NCI-H82 (cell line): ENCODE measurements at regions not wholly inside any gene's neighbourhood (a gene's known extent, or its start where the extent isn't known, plus 50 kb on each side); places are given as distances from the start of the nearest gene placed in this dataset.
"Not testable (repeated sequence)": the region's sequence is repeated elsewhere in the genome, so short reads cannot be mapped to it uniquely, and the experiment has no call there.

Source experiments
- DNase-seq: peaks from one replicate; lab custom pipeline; 2025; lab: John Stamatoyannopoulos, UW

DNA sequence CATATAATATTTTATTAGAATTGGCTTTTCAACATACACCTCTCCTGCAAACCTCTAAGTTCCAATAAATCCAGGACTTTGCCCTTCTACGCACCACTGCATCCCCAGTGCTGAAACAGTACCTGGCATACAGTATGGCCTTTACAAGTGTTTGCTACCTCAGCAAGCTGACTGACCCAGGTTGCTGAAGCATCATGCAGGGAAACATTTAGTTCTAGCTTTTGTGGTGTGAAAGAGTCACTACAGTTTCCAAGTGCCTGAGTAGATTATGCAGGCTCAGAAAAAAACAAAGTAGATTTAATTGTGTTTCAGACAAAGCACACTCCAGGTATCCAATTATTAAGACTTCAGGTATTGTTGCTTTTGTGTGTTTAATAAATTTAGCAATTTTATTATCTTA lies 614.2 kb upstream of the NRSN1 start:
- DNase-seq: no peak

DNA sequence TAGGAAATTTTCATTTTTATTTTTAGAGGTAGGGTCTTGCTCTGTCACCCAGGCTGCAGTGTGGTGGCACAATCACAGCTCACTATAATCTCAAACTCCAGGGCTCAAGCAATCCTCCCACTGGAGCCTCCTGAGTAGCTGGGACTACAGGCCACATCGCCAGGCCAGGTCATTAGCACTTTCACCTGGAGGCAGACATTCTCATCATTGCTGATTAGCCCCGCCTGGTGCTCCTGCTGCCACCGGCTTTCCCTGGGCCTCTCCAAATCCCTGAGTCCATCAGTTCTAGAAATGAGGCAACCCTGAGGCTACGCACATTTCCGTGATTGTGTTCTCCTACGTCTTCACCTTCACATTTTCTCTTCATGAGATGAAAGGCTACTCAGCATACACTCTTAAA lies 607.7 kb upstream of the NRSN1 start:
- DNase-seq: no peak

DNA sequence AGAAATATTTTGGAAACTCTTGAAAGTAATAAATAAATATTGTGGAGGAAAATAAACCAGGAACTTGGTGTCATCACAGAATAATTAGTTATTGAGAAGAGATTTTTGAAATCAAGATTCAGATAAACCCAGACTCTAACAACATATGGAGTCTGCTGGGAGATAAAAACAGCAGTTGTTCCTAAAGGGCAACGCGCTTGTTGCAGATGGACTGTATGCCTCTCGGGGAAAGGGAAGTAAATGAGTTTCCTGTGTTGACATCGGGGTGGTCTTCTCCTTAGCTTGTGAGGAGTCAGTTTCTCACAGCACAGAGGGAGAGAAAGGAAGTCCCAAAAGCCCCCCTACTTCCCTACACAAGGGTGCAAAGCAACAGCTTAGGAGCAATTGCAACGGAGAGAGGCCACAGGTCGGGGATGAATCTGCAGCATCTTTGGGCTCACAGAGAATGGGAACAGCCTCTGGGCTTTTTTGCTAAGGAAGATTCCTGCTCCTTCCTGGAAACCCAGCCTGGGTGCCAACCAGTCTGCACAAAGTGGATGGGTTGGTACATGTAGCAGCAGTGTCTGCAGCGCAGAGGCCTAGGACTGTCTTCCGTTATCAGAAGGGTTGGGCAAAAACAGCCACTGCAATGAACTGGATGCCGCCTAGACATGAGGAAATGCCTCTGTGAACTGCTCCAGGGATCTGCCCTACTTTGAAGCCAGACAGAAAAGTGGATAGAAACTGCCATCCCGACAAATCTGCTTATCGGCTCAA lies 603.0 kb upstream of the NRSN1 start:
- peak; percentile 91 for DNase-seq

DNA sequence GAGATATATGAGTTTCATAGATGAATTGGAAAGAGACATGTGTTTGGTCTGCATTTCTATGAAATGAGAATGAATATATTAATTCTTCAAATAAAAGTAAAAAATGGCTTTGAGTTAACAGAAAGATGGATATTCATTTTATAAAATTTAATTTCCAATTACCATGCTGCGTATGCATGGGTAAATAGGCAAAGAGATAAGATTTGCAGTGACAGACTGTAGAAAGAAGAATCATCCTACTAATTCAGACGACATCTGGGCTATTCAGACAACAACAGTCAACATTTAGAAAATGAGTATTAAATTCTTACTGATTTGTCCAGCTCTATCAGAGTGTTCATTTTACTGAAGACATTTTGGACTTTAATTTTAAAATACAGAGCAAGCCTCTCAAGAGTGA lies 602.2 kb upstream of the NRSN1 start:
- peak; percentile 71 for DNase-seq

DNA sequence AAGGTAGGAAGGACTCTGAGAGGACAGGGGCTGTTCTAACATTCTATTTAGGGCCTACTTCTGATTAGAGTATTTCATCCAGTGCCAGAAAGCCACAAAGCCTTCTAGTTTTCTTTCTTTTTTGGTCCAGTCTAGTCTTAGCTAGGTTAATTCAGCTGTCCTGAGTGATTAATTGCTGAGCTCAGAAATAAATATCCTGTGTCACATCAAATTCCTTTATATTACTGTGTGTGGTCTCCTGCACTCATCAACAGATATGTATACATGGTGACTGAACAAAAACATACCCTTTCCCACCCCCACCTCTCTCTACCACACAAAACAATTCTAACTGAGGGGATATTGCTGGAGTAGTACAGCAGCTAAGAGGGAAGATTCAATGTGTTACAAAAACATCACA lies 601.5 kb upstream of the NRSN1 start:
- DNase-seq: peak; percentile 34

DNA sequence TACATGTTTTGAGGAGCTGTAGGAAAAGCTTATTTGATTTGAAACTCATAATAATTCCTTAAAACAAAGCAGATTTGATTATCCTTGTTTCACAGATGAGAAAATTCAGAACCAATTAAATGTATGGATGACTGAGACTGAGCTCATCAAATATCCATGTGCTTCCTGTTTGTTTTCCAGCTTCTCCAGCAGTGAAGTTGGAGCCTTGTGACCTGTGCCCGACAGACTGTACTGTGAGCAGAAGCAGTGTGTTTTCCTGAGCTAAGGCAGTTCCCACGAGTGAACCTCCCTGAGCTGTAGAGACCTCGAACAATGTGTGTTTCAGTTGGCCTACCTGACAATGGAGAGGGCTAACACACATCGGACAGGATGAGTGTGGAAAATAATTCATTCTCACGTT lies 599.5 kb upstream of the NRSN1 start:
- DNase-seq: no peak

DNA sequence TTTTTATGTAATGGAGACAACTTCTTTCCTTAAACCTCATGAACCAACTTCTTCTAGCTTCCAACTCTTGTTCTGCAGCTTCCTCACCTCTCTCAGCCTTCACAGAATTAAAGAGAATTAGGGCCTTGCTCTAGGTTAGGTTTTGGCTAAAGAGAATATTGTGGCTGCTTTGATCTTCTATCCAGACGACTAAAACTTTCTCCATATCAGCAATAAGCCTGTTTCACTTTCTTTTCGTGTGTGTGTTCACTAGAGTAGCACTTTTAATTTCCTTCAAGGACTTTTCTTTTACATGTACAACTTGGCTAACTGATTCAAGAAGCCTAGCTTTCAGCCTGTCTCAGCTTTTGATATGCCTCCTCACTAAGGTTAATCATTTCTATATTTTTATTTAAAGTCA lies 596.1 kb upstream of the NRSN1 start:
- no peak for DNase-seq

DNA sequence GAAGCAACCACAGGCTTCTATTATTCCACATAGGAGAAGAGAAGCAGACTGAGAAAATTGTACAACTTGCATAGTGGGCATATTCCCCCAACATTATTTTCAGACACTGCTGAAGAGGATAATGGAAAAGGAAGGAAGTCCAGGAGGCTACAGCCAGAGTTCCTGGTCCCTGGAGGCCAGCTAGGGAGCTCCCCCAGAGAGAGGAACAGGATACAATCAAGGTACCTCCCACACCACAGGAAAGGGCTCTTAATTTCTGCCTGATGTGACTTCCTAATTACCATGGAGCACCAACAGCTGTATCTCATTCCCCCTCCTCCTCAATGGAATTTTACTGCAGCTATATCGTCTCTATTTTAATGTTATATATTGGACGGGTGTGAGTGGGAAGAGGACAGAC lies 594.3 kb upstream of the NRSN1 start:
- DNase-seq: no peak

DNA sequence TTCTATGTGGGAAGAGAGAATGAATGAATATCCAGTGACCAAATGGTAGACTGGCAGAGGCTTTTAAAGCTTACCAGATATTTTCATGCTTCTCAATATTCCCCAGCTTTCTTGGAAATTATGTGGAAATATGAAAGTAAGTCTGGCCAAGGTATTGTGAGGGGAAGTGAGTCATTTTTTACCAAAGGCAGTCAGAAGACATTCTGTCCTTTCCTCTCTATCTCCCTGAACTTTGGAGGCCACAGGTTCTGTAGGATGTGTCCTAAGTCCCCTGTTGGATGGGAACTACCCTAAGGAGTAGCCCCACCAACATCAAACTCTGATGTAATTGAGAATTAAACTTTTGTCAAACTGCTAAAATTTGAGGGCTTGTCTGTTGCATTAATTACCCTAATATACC lies 593.8 kb upstream of the NRSN1 start:
- DNase-seq: no peak

DNA sequence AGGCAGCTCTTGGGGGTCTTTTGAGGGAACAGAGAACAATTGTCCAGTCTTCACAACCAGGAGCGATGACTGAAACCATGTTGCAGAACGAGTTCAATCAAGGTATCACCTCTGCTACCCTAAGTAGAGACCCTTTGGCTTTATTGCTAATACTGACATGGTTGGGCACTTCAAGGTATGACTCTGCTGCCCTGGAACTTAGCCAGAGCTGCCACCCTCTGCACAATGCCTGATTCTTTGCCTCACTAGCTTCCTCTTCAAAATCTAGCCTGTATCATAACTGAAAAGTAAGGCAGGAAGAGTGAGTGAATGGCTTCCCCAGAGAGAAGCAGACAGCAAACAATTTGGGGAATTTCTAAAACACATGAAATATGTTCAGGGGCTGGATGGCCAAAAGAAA lies 592.7 kb upstream of the NRSN1 start:
- no peak for DNase-seq

DNA sequence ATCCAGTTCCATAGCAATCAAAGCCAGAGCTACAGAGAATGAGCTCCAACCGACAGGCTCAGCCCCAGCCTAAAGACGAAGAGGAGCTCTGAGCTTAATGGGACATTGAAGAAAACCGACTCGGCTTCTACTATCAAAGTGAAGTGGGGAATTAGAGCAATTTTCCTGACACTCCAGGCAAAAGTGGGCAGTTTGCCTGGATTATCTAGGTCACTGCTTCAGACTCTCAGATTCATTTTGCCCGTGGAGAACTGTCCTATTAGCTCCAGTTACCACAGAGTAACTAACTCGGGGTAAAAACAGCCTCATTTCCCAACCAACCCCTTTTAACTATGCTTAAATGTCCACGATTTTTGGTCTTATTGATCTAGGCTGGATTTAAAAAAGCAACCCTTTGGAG lies 592.1 kb upstream of the NRSN1 start:
- DNase-seq: no peak

DNA sequence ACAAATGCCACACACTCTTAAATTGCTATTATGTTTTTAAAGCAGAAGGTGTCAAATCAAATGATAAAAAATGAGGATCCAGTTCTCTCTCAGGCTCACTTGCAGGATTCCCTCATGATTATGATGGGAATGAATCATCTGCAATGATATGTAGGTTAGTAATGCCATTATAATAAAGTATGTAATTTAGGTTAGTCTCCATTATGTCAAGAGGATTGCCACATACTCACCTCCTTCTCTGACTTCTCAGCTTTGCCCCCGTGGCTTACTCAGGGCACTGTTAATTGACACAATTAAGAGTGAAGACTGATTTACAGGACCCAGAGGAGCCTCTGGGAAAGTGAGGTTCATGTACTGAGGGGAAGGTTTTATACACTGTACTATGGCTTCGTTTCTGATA lies 591.7 kb upstream of the NRSN1 start:
- DNase-seq: no peak

DNA sequence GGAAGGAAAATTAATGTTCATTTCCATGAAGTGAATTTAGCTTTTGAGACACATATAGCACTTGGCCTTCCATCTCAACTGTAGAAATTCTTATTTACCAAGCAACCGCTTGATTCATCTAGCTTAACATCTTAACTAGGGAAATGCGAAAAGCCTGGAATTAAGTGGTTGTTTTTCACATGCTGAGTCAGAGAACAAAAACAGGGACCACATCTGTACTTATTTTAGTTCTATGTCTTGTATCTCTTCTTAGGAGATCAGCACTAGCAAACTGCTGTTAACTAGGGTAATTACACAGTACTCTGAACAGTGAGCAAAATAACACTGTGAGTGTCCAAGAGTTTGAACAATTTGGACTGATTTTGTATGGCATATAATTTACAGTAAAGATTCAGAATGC lies 590.9 kb upstream of the NRSN1 start:
- no peak for DNase-seq

DNA sequence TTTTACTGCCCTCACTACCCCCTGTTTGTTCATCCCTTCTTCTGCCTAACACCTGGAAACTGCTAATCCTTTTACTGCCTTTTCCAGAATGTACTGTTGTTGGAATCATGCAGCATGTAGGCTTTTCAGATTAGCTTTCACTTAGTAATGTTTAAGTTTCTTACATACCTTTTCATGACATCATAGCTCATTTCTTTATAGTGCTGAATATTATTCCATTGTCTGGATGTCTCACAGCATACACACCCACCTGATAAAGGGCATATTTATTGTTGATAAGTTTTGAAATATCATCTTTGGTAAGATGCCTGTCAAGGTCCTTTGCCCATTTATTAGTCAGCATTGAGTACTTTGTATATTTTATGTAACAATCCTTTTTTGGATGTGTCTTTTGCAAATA lies 588.2 kb upstream of the NRSN1 start:
- no peak for DNase-seq

DNA sequence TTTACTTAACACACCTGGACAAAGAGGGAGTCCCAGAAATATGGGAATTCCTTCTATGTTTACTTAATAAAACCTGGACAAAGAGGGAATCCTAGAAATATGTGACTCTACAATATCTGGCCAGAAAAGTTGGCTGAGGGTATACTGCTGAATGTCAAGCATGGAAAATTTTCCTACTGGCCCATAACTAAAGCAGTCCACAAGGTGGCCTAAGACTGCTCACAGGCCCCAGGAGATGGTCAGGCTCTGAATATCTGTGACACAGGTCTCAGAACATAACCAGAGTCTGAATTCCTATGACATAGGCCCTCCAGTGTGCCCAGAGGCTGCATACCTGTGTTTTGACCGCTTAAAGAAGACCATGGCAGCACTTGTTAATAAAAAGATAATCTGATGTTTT lies 578.2 kb upstream of the NRSN1 start:
- DNase-seq: peak; percentile 53

DNA sequence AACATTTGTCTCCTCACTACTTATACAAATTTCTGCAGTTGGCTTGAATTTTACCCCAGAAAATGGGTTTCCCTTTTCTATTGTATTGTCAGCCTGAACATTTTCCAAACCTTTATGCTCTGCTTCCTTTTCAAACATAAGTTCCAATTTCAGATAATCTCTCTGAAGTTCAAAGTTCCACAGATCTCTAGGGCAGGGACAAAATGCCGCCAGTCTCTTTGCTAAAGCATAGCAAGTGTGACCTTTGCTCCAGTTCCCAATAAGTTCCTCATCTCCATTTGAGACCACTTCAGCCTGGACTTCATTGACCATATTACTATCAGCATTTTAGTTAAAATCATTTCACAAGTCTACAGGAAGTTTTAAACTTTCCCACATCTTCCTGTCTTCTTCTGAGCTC lies 571.1 kb upstream of the NRSN1 start:
- not testable (repeated sequence) for DNase-seq

DNA sequence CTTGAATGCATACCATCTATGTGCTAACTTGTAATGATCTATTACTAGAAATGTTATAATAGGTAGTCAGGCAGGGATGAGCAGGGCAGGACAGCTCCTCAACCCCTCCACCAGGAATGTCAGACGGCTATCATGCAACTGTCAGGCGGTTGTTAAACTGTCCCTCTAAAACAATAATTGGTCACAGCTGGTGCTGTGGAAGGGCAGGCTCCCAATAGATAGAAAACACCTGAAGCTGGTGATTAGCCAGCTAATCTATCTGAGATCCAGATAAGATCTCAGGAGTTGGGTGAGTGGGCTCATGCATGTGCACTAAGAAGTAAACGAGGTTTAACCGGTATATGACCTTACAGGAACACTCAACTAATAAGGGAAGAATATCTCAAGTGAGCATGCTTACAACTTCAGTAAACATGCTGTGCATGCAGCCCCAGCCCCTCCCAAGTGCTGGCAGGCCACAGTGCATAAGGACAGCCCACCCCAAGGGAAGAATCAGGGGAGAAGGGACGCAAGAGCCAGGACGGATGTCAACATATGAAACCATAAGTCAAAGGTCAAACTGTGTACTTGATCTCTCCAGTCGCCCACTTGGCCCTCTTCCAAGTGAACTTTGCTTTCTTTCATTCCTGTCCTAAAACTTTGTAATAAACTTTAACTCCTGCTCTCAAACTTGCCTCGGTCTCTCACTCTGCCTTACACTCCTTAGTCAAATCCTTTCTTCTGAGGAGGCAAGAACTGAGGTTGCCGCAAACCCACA lies 566.2 kb upstream of the NRSN1 start:
- peak; percentile 71 for DNase-seq

DNA sequence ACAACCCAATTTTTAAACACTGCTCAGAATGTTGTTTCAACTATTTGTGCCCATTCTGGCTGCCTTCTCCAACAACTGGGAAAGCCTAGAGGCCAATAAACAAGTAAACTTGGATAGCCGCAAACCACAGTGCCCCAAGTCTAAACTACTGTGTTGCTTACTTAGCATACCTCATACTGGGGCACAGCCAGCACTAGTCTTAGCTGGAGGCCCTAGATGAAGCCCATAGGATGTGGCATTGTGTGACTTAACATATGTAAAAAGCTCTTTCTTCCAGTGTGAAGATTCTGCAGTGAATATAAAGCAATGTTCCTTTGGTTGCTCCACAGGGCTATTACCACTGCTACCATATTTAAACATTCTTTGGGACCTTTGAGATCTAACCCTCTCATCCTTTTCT lies 564.3 kb upstream of the NRSN1 start:
- no peak for DNase-seq

DNA sequence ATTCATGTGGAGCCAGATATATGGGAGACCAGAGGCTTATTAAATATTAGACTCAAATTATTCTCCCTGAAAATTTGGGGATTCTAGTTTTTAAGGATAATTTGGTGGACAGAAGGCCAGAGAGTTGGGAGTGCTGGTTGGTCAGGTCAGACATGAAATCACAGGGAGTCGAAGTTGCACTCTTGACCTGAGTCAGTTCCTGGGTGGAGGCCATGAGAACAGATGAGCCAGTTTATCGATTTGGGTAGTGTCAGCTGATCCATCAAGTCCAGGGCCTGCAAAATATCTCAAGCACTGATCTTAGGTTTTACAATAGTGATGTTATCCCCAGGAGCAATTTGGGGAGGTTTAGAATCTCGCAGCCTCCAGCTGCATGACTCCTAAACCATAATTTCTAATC lies 563.5 kb upstream of the NRSN1 start:
- no peak for DNase-seq

DNA sequence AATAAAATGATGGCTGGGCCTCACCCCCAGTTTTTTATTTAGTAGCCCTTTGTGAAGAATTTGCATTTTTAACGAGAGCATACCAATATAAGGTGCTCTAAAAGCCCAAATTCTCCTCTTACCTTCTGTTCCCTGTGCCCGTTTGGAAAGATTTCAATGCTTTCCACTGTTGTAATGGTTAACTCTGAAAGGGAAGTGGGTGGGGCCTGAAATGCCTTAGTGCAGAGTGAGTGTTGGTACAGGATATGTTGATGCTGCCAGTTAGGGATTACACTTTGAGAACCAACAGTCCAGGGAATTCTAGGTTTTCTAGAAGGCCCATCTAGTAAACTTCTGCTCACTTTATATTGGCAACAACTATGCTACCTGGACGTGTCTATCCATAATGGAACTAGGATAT lies 562.7 kb upstream of the NRSN1 start:
- no peak for DNase-seq

DNA sequence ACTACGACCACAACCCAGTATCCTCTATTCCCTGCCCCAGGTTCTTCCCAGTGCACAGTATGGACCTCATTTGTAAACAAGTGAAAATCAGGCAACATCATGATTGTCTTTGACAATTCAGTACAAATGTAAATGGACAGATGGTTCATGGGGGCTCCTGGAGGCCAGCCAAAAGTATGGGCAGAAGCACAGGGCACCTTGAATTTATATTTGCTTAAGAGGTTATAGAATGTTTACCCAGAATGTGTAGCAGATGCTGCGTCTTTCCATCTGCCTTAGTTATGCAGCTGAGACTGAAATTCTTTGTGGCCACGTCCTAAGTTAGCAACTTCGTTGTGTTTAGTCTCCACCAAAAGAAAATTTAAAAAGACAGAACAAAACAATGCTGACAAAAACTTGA lies 559.6 kb upstream of the NRSN1 start:
- peak; percentile 91 for DNase-seq

DNA sequence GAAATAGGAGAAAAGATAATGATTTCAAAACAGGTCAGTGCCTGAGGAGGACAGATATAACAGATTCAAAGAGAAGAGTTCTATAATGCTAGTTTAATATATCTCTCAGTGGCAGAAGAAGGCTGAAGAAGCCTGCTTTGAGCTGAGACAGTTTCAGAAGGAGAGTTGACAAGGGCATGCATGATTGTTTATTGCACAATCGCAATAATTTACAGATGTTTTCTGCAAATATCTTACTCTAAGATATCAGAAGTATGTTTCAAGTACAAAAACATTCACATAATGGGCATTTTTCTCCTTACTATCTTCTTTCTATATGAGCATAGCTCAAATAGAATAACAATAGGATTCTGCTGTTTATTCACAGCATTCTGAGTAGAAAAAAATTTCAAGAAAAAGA lies 557.7 kb upstream of the NRSN1 start:
- no peak for DNase-seq

DNA sequence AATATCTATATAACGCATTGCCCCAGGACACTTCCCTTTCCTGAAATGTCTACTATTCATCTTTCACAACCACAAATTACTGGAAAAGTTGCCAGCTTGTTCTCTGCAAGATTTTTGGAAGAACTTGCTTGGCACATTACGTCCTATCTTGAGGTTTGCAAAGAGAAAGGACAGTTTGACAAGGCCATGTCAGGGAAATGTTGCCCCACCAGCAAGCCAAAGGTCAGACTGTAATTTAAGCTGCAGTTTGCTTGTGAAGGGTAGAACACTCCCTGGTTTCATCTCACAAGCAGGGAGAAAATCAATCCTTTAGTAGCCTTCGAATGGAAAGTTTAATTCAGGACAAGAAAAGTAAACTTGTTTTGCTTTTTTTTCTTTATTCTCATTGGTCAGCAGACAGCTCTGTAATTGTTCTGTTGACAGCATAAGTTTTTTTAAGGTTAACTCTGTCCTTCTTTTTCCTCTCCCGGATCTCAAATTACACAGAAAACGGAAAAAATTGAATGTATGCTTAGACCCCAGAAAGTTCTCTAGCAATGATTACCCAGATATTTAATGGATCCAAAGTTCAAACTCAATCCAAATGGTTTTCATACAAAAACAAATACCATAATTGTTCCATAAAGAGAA lies 541.8 kb upstream of the NRSN1 start:
- no peak for DNase-seq
